ENCODE measurements at regions not wholly inside any gene's neighbourhood (a gene's known extent, or its start where the extent isn't known, plus 50 kb on each side); places are given as distances from the start of the nearest gene placed in this dataset.

- no peak for TF ChIP-seq CTCF (IDR thresholded peaks at IDR 0.05)
- no peak for DNase-seq
- H3K27ac ChIP-seq (ENCODE audit: low read depth in 1 of 2, low read length in 2 of 2) = no peak overlapping the region
- H3K9me3 ChIP-seq (replicated peaks in 1 of 2; ENCODE audit: control insufficient read depth in 1 of 2, insufficient read depth in 1 of 2, low read length in 2 of 2) = no peaks in the 10 kb centered on the region
- no peaks in the 10 kb centered on the region for H4K20me1 ChIP-seq (ENCODE audit: insufficient read depth, low read length)
- H3K27ac Mint-ChIP-seq = no peak overlapping the region
- peaks cover 0 to 3% (median 1%) of the 10 kb centered on the region in 3 donors for H3K27me3 Mint-ChIP-seq (ENCODE audit: low read depth in 3 of 3)
- no peaks in the 10 kb centered on the region for H3K36me3 Mint-ChIP-seq
- H3K9me3 Mint-ChIP-seq = no peaks in the 10 kb centered on the region
- no peaks in the 10 kb centered on the region for H3K4me1 Mint-ChIP-seq
- 93% methylated on average over 12 of the region's 17 CpGs for WGBS (ENCODE audit: insufficient coverage)
- no peak overlapping the region for H2AFZ ChIP-seq (ENCODE audit: insufficient read depth, low read depth, low read length, poor library complexity, severe bottlenecking)
- H3K4me3 Mint-ChIP-seq = no peak overlapping the region
- H3K4me1 ChIP-seq (ENCODE audit: control insufficient read depth in 1 of 2, insufficient read depth in 2 of 2, low read length in 2 of 2) = no peaks in the 10 kb centered on the region
- H3K4me2 ChIP-seq (replicated peaks; ENCODE audit: extremely low read depth, low read length, poor library complexity, severe bottlenecking) = no peak overlapping the region
- H3K36me3 ChIP-seq (replicated peaks in 1 of 2; ENCODE audit: control insufficient read depth in 1 of 2, insufficient read depth in 2 of 2, low read length in 2 of 2) = no peaks in the 10 kb centered on the region
- H3K9ac ChIP-seq (ENCODE audit: insufficient read depth, low read length, poor library complexity, severe bottlenecking) = no peak overlapping the region
- H3K79me2 ChIP-seq (ENCODE audit: insufficient read depth, low read length) = no peaks in the 10 kb centered on the region
- H3K27me3 ChIP-seq (ENCODE audit: control insufficient read depth in 2 of 2, insufficient read depth in 2 of 2, low read length in 2 of 2) = no peaks in the 10 kb centered on the region
- H3K4me3 ChIP-seq (replicated peaks in 1 of 3; ENCODE audit: low read depth in 2 of 3, low read length in 3 of 3) = no peak overlapping the region
- intact Hi-C loops (cut with micrococcal nuclease) = no loop called here
These were observed 190.4 kb upstream of the GPR12 start for GRCh38 chr13:26950968-26951367.

GRCh38 chr13:26950546-26950945 is 190.0 kb upstream of the GPR12 start:
- Histone ChIP-seq H3K4me3 (replicated peaks in 1 of 3; ENCODE audit: low read depth in 2 of 3, low read length in 3 of 3) (no peak overlapping the region), H3K4me1 (ENCODE audit: control insufficient read depth in 1 of 2, insufficient read depth in 2 of 2, low read length in 2 of 2) (no peaks in the 10 kb centered on the region), H3K9ac (ENCODE audit: insufficient read depth, low read length, poor library complexity, severe bottlenecking) (no peak overlapping the region), H3K27ac (ENCODE audit: low read depth in 1 of 2, low read length in 2 of 2) (no peak overlapping the region), H2AFZ (ENCODE audit: insufficient read depth, low read depth, low read length, poor library complexity, severe bottlenecking) (no peak overlapping the region), H4K20me1 (ENCODE audit: insufficient read depth, low read length) (no peaks in the 10 kb centered on the region), H3K36me3 (replicated peaks in 1 of 2; ENCODE audit: control insufficient read depth in 1 of 2, insufficient read depth in 2 of 2, low read length in 2 of 2) (no peaks in the 10 kb centered on the region), H3K9me3 (replicated peaks in 1 of 2; ENCODE audit: control insufficient read depth in 1 of 2, insufficient read depth in 1 of 2, low read length in 2 of 2) (no peaks in the 10 kb centered on the region), H3K27me3 (ENCODE audit: control insufficient read depth in 2 of 2, insufficient read depth in 2 of 2, low read length in 2 of 2) (no peaks in the 10 kb centered on the region), H3K4me2 (replicated peaks; ENCODE audit: extremely low read depth, low read length, poor library complexity, severe bottlenecking) (no peak overlapping the region), H3K79me2 (ENCODE audit: insufficient read depth, low read length) (no peaks in the 10 kb centered on the region)
- DNase-seq = no peak
- no peaks in the 10 kb centered on the region for H3K36me3 Mint-ChIP-seq
- TF ChIP-seq CTCF (IDR thresholded peaks at IDR 0.05) = no peak
- no peak overlapping the region for H3K27ac Mint-ChIP-seq
- H3K4me3 Mint-ChIP-seq = no peak overlapping the region
- no peaks in the 10 kb centered on the region for H3K9me3 Mint-ChIP-seq
- intact Hi-C loops (cut with micrococcal nuclease) = no loop called here
- H3K4me1 Mint-ChIP-seq = no peaks in the 10 kb centered on the region
- peaks cover 0 to 3% (median 1%) of the 10 kb centered on the region in 3 donors for H3K27me3 Mint-ChIP-seq (ENCODE audit: low read depth in 3 of 3)
- WGBS (ENCODE audit: insufficient coverage) = 86% methylated on average over 5 of the region's 10 CpGs

Measured in CD14-positive monocyte (primary cell).